ENCODE measurements at regions not wholly inside any gene's neighbourhood (a gene's known extent, or its start where the extent isn't known, plus 50 kb on each side); places are given as distances from the start of the nearest gene placed in this dataset.

DNA sequence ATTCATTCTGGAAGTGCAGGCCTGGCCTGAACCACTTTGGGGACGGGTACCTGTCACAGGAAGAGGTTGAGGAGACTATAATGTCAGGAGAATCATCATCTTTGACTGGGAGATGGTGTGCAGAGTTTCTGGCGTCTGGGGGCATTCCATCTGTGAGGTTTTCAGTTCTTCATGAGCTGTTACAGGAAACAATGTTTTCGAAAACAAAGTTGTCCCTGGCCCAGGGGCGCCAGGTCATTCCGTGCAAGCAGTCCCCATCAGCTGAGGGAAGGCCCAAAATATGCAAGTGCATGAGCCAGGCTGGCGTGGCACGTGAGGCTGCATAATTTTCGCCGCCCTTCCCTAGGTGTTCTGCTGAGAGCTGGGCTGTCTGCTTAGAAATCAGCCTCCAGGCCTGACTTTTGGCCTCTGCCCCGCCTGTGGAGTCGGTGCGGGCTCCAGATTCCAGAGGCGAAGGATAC is 68.4 kb upstream of the ATP5PO start:
- Histone ChIP-seq H3K4me3 (no peak overlapping the region), H3K36me3 (no peaks in the 10 kb centered on the region), H3K27me3 (replicated peaks; ENCODE audit: insufficient read depth) (no peaks in the 10 kb centered on the region), H3K4me1 (replicated peaks) (no peaks in the 10 kb centered on the region), H3K9me3 (no peaks in the 10 kb centered on the region), H3K27ac (no peak overlapping the region)
- DNase-seq (ENCODE audit: low spot score), result no peak
- WGBS, result 87% methylated on average over 13 of the region's 13 CpGs
- intact Hi-C loops (cut with DNase I), result no loop called here
- no peak for TF ChIP-seq POLR2A (IDR thresholded peaks at IDR 0.05)
- TF ChIP-seq, protein P1, sequence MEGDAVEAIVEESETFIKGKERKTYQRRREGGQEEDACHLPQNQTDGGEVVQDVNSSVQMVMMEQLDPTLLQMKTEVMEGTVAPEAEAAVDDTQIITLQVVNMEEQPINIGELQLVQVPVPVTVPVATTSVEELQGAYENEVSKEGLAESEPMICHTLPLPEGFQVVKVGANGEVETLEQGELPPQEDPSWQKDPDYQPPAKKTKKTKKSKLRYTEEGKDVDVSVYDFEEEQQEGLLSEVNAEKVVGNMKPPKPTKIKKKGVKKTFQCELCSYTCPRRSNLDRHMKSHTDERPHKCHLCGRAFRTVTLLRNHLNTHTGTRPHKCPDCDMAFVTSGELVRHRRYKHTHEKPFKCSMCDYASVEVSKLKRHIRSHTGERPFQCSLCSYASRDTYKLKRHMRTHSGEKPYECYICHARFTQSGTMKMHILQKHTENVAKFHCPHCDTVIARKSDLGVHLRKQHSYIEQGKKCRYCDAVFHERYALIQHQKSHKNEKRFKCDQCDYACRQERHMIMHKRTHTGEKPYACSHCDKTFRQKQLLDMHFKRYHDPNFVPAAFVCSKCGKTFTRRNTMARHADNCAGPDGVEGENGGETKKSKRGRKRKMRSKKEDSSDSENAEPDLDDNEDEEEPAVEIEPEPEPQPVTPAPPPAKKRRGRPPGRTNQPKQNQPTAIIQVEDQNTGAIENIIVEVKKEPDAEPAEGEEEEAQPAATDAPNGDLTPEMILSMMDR (IDR thresholded peaks at IDR 0.05), result no peak
- no peak for TF ChIP-seq POLR2AphosphoS5 (IDR thresholded peaks at IDR 0.05)

DNA sequence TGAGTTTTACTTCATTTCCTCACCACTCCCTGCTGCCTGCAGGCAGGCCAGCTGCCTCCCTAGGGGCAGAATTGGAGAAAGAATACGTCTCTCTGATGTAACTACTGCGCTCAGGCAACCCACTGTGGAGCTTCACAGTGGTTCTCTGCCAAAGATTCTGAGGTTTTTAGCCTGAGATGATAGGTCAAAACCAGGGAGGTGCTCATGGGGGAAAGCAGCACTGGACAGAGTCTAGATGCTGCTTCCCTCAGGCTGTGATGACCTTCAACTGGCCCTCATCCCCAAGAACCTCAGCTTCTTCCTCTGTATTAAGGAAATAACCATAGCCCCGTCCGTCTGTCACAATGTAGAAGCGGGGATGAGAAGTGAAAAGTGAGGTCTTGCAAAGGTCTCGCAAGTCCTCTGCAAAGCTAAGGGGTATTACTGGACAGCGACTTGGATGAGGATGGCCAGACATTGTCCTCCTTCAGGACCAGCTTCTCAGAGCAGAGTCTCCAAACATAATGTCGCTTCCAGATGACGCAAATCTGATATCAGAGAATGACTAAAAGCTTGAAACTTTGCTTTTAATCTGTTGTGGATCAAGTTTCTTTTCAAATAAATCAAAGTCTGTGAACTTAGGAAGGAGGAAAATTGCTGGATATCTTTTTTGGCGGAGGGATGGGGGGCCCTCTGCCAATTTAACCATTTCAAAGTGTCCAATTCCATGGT is 65.9 kb upstream of the ATP5PO start:
- no peak overlapping the region for H3K4me3 ChIP-seq
- no peaks in the 10 kb centered on the region for H3K36me3 ChIP-seq
- no peaks in the 10 kb centered on the region for H3K4me1 ChIP-seq (replicated peaks)
- no peak overlapping the region for H3K27ac ChIP-seq
- H3K27me3 ChIP-seq (replicated peaks; ENCODE audit: insufficient read depth), result no peaks in the 10 kb centered on the region
- DNase-seq (ENCODE audit: low spot score), result no peak
- 75% methylated on average over 10 of the region's 10 CpGs for WGBS
- no peak for TF ChIP-seq POLR2A (IDR thresholded peaks at IDR 0.05)
- TF ChIP-seq, protein P1 (IDR thresholded peaks at IDR 0.05), result no peak
- intact Hi-C loops (cut with DNase I), result no loop called here
- no peaks in the 10 kb centered on the region for H3K9me3 ChIP-seq

DNA sequence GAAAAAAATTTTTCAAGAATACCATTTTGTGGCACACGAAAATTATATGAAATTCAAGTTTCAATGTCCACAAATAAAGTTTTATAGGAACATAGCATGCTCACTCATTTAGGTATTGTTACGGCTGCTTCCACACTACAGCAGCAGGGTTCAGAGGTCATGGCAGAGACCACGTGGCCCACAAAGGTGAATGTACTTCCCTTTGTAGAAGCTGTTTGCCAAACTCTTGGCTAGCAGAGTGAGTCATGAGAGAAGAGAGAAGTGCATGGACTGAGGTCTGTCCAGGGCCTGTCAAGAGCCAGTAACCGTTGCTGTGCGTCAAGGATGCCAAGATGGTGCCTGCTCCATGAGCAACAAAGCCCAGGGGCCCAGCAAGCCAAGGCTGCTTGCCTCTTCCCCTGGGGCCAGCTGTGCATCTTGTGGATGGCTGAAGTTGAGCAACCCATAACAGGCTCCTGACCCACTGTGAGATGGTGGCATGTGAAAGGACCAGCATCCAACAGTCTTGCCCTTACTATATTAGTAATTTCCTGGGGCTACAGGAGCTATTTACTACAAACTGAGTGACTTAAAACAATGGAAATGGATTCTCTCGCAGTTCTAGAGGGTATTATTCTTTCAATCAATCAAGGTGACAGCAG is 64.8 kb upstream of the ATP5PO start:
- intact Hi-C loops (cut with DNase I), result no loop called here
- Histone ChIP-seq H3K27ac (no peak overlapping the region), H3K9me3 (no peaks in the 10 kb centered on the region), H3K4me3 (no peak overlapping the region), H3K4me1 (replicated peaks) (no peaks in the 10 kb centered on the region), H3K27me3 (replicated peaks; ENCODE audit: insufficient read depth) (no peaks in the 10 kb centered on the region), H3K36me3 (no peaks in the 10 kb centered on the region)
- no peak for DNase-seq (ENCODE audit: low spot score)
- WGBS, result 82% methylated on average over 6 of the region's 6 CpGs
- TF ChIP-seq, protein P1 (IDR thresholded peaks at IDR 0.05), result no peak
- TF ChIP-seq POLR2A (IDR thresholded peaks at IDR 0.05) (no peak), POLR2AphosphoS5 (IDR thresholded peaks at IDR 0.05) (no peak)

DNA sequence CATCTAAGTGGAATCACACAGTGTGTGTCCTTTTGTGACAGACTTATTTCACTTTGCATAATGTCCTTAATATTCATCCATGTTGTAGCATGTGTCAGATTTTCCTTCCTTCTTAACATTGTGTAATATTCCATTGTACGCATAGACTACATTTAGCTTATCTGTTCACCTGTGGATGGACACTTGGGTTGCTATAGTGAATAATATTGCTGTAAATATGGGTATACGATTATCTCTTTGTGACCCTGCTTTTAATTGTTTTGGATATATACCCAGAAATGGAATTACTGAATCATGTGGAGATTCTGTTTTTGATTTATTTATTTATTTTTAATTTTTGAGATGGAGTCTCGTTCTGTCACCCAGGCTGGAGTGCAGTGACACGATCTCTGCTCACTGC is 63.0 kb upstream of the ATP5PO start:
- intact Hi-C loops (cut with DNase I), result no loop called here
- no peak overlapping the region for H3K4me3 ChIP-seq
- TF ChIP-seq, protein P1 (IDR thresholded peaks at IDR 0.05), result no peak
- TF ChIP-seq POLR2A (IDR thresholded peaks at IDR 0.05) (no peak), POLR2AphosphoS5 (IDR thresholded peaks at IDR 0.05) (no peak)
- H3K27ac ChIP-seq, result no peak overlapping the region
- H3K9me3 ChIP-seq, result no peaks in the 10 kb centered on the region
- H3K27me3 ChIP-seq (replicated peaks; ENCODE audit: insufficient read depth), result no peaks in the 10 kb centered on the region
- WGBS, result 90% methylated on average over 4 of the region's 4 CpGs
- no peaks in the 10 kb centered on the region for H3K4me1 ChIP-seq (replicated peaks)
- no peak for DNase-seq (ENCODE audit: low spot score)
- H3K36me3 ChIP-seq, result no peaks in the 10 kb centered on the region
